GM12878 (cell line): ENCODE measurements at regions not wholly inside any gene's neighbourhood (a gene's known extent, or its start where the extent isn't known, plus 50 kb on each side); places are given as distances from the start of the nearest gene placed in this dataset.
"Not testable (repeated sequence)": the region's sequence is repeated elsewhere in the genome, so short reads cannot be mapped to it uniquely, and the experiment has no call there.

Experiments used
- ATAC-seq: fragments of 200-7000 bp; cut with Tn5 transposase; 3 replicates; pipeline ENCODE4 v1.9.1; 2020; ENCODE audit warnings: mild to moderate bottlenecking, moderate library complexity
- BruUV-seq: library from RNA; stranded (reverse); fragments of 400-500 nt; replicated peaks from 2 replicates; lab custom pipeline; 2021; lab: Mats Ljungman, UMichigan
- CTCF ChIA-PET: fragments of 300-600 bp; sonication (Branson Sonifier 250); formaldehyde crosslinking; extraction: SDS; loops from one replicate; lab custom pipeline; 2021; ENCODE audit warnings: inconsistent platforms; lab: Yijun Ruan, JAX
- POLR2A ChIA-PET: fragments of 350-600 bp; formaldehyde crosslinking; extraction: SDS; loops from one replicate; lab custom pipeline; 2021; ENCODE audit warnings: inconsistent platforms; lab: Charles Lee
- RAD21 ChIA-PET: fragments of 300-600 bp; sonication (Branson Sonifier 250); formaldehyde crosslinking; loops from one replicate; lab custom pipeline; 2023; ENCODE audit warnings: antibody characterized with exemption; ENCODE audit not compliant: unreplicated experiment; lab: Charles Lee
- SMC1A ChIA-PET: fragments of 300-600 bp; sonication (Branson Sonifier 250); formaldehyde crosslinking; loops from one replicate; lab custom pipeline; 2023; ENCODE audit not compliant: unreplicated experiment, uncharacterized antibody; lab: Charles Lee
- DNase-seq: peaks from one replicate; pipeline ENCODE4 v3.0.0-alpha.2; 2011; ENCODE audit warnings: low read depth, low spot score
- FAIRE-seq: peaks from 3 replicates; lab custom pipeline; 2011; peaks lifted over from hg19 to GRCh38; lab: Jason Lieb, UNC
- H2AFZ ChIP-seq: 2 replicates; pipeline ENCODE4 v1.6.0; 2011; ENCODE audit warnings: low read depth, low read length, control low read depth; ENCODE audit not compliant: control insufficient read depth
- H3K27ac ChIP-seq: 2 replicates; pipeline ENCODE4 v1.5.1; 2011; ENCODE audit warnings: control low read depth; ENCODE audit not compliant: control insufficient read depth, insufficient read depth
- H3K27me3 ChIP-seq, 2 experiments: replicated peaks in 1 of 2; 2 replicates each; pipeline versions ENCODE4 v1.6.0 to v1.6.1; 2011; ENCODE audit warnings: low read length in 1 of 2; ENCODE audit not compliant: control insufficient read depth in 2 of 2, insufficient read depth in 2 of 2
- H3K36me3 ChIP-seq, 2 experiments: 2 replicates each; pipeline ENCODE4 v1.5.1; 2011; ENCODE audit warnings: low read length in 1 of 2; ENCODE audit not compliant: control insufficient read depth in 2 of 2, insufficient read depth in 2 of 2
- H3K4me1 ChIP-seq: 2 replicates; pipeline ENCODE4 v1.6.1; 2011; ENCODE audit warnings: mild to moderate bottlenecking, low read length, moderate library complexity, mixed read lengths; ENCODE audit not compliant: control insufficient read depth, insufficient read depth
- H3K4me2 ChIP-seq: 2 replicates; pipeline ENCODE4 v1.6.0; 2011; ENCODE audit warnings: control low read depth; ENCODE audit not compliant: control insufficient read depth, insufficient read depth
- H3K4me3 ChIP-seq: fragments of 200-600 bp; sonication (generic); 2 replicates; pipeline ENCODE4 v1.5.1; 2016
- H3K79me2 ChIP-seq: 2 replicates; pipeline ENCODE4 v1.6.0; 2011; ENCODE audit warnings: low read length; ENCODE audit not compliant: control insufficient read depth, insufficient read depth
- H3K9ac ChIP-seq: 2 replicates; pipeline ENCODE4 v1.8.0; 2011; ENCODE audit warnings: low read length, control low read depth, mixed read lengths; ENCODE audit not compliant: control insufficient read depth, insufficient read depth
- H3K9me3 ChIP-seq: replicated peaks from 3 replicates; pipeline ENCODE4 v1.5.1; 2011; ENCODE audit warnings: mild to moderate bottlenecking, low read length; ENCODE audit not compliant: control insufficient read depth, insufficient read depth
- H4K20me1 ChIP-seq: 2 replicates; pipeline ENCODE4 v1.6.0; 2011; ENCODE audit not compliant: control insufficient read depth, insufficient read depth
- CEBPB ChIP-seq, 2 experiments: fragments of 150-350 bp in 1 of 2; IDR thresholded peaks; 2 replicates each; pipeline ENCODE4 v1.6.1; 2012 to 2014; ENCODE audit warnings: low read depth in 2 of 2, low read length in 2 of 2, borderline replicate concordance in 1 of 2, inconsistent platforms in 1 of 2
- EED ChIP-seq: sonication (generic); IDR thresholded peaks from 2 replicates; pipeline ENCODE4 v1.6.1; 2016; ENCODE audit warnings: antibody characterized with exemption, low read depth
- STAT3 ChIP-seq: IDR thresholded peaks from 2 replicates; pipeline ENCODE4 v1.6.1; 2011; ENCODE audit warnings: low read depth, low read length, improper control_type of control experiment
- YY1 ChIP-seq: IDR thresholded peaks from 2 replicates; pipeline ENCODE4 v1.6.1; 2011; ENCODE audit warnings: low read depth, mild to moderate bottlenecking, low read length
- WGBS: methylation state at CpG from one replicate; pipeline ENCODE4 v1.1.6; 2016; ENCODE audit warnings: low lambda C conversion rate; ENCODE audit not compliant: insufficient replicate concordance, insufficient coverage; ENCODE audit errors: missing lambda C conversion rate; 5-methylcytosine and 5-hydroxymethylcytosine counted together
- in situ Hi-C: fragments of 300-500 bp; cut with MboI; formaldehyde crosslinking; loops from 9 replicates; pipeline ENCODE4 v1.14.3; 2018; ENCODE audit warnings: mixed read lengths
- intact Hi-C: fragments of 100-400 bp; cut with micrococcal nuclease; formaldehyde crosslinking; loops from one replicate; pipeline ENCODE4 v1.14.2; 2022; ENCODE audit not compliant: unreplicated experiment
- TF ChIP-seq, protein P1 (sequence below): fragments of 450-650 bp; formaldehyde crosslinking; IDR thresholded peaks from 2 replicates; pipeline ENCODE4 v1.4.0; 2022; ENCODE audit warnings: mild to moderate bottlenecking, moderate library complexity

- TF ChIP-seq, protein P1, sequence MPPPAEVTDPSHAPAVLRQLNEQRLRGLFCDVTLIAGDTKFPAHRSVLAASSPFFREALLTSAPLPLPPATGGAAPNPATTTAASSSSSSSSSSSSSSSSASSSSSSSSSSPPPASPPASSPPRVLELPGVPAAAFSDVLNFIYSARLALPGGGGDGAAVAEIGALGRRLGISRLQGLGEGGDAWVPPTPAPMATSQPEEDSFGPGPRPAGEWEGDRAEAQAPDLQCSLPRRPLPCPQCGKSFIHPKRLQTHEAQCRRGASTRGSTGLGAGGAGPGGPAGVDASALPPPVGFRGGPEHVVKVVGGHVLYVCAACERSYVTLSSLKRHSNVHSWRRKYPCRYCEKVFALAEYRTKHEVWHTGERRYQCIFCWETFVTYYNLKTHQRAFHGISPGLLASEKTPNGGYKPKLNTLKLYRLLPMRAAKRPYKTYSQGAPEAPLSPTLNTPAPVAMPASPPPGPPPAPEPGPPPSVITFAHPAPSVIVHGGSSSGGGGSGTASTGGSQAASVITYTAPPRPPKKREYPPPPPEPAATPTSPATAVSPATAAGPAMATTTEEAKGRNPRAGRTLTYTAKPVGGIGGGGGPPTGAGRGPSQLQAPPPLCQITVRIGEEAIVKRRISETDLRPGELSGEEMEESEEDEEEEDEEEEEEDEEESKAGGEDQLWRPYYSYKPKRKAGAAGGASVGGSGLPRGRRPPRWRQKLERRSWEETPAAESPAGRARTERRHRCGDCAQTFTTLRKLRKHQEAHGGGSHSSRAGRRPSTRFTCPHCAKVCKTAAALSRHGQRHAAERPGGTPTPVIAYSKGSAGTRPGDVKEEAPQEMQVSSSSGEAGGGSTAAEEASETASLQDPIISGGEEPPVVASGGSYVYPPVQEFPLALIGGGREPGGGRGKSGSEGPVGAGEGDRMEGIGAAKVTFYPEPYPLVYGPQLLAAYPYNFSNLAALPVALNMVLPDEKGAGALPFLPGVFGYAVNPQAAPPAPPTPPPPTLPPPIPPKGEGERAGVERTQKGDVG (CRISPR knock-in tag) = no peak
- no peak for TF ChIP-seq STAT3
- no peak for TF ChIP-seq EED
- TF ChIP-seq CEBPB (IDR thresholded peaks at IDR 0.05; ENCODE audit: borderline replicate concordance in 1 of 2, low read depth in 2 of 2, low read length in 2 of 2) = no peak
- no peak for TF ChIP-seq YY1
Measured at GRCh38 chr21:28581976-28582375, 410.7 kb downstream of the LTN1 start (continued).

DNA sequence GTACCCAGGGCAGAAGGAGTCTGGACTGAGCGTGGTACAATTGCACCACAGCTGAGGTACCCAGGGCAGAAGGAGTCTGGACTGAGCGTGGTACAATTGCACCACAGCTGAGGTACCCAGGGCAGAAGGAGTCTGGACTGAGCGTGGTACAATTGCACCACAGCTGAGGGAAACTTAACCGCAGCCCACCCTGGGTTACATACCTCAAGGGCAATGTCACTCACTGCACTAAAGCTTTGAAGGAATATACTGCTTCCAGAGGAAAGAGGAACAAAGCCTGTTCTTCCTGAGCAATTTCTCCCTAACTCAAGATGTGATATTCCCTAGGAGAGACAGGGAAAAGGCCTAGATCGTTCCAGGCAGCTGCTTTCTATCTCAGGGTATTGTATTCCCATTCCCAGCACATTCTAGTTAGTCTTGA, 411.4 kb downstream of the LTN1 start:
- H3K9me3 ChIP-seq, BruUV-seq, CTCF ChIA-PET, POLR2A ChIA-PET, H4K20me1 ChIP-seq, SMC1A ChIA-PET, intact Hi-C loops, H3K79me2 ChIP-seq, H3K27ac ChIP-seq, DNase-seq, H2AFZ ChIP-seq, ATAC-seq, H3K27me3 ChIP-seq, RAD21 ChIA-PET, H3K4me3 ChIP-seq, H3K4me1 ChIP-seq, H3K36me3 ChIP-seq, FAIRE-seq, H3K4me2 ChIP-seq, in situ Hi-C loops, H3K9ac ChIP-seq: not testable (repeated sequence)
- 12% methylated on average over 5 of the region's 5 CpGs for WGBS
